Hindlimb muscle (tissue), 1 donor: ENCODE measurements at regions not wholly inside any gene's neighbourhood (a gene's known extent, or its start where the extent isn't known, plus 50 kb on each side); places are given as distances from the start of the nearest gene placed in this dataset.
"Not testable (repeated sequence)": the region's sequence is repeated elsewhere in the genome, so short reads cannot be mapped to it uniquely, and the experiment has no call there.

Experiments used
- DNase-seq: peaks from one replicate; pipeline ENCODE4 v3.0.0-alpha.2; 2013

GRCh38 chr12:54799966-54800365 is 54.4 kb upstream of the MUCL1 start:
- DNase-seq, result not testable (repeated sequence)

- no peak for DNase-seq
These were observed 55.7 kb upstream of the MUCL1 start for GRCh38 chr12:54798651-54799050.

GRCh38 chr12:54796991-54797390 is 57.3 kb upstream of the MUCL1 start:
- no peak for DNase-seq

DNA sequence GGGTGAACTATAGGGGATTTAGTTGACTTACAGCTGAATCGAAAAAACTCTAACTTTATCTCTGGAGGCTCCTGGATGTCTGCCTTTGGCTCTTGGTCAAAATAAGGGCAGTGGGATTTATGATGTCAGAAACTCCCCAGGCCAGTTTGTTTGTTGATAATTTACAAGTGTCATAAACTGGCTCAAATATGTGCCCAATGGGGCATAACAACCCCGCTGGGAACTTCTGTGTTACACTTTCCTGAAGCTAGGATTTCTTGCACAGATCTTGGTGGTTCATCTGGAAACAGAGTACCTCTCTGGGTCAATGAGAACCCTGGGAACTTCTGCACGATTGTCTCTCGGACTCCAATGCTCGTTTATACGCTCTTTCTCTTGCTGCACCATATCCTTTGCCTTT is 58.7 kb upstream of the MUCL1 start:
- DNase-seq, result no peak

GRCh38 chr12:54786081-54786480 is 68.2 kb upstream of the MUCL1 start:
- DNase-seq, result no peak

DNA sequence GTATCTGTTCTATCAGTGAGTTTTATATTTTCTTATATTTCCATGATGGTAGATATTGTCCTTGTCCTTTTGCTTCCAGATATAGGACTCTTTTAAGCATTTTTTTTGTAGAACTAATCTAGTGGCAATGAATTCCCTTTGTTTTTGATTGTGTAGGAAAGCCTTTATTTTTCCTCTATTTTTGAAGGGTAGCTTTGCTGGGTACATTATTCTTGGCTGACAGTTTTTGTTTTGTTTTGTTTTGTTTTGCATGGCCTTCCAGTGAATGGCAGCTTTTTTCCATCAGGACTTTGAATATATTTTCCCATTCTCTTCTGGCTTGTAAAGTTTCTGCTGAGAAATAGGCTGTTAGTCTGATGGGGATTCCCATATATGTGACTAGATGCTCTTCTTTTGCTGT is 70.2 kb upstream of the MUCL1 start:
- no peak for DNase-seq

DNA sequence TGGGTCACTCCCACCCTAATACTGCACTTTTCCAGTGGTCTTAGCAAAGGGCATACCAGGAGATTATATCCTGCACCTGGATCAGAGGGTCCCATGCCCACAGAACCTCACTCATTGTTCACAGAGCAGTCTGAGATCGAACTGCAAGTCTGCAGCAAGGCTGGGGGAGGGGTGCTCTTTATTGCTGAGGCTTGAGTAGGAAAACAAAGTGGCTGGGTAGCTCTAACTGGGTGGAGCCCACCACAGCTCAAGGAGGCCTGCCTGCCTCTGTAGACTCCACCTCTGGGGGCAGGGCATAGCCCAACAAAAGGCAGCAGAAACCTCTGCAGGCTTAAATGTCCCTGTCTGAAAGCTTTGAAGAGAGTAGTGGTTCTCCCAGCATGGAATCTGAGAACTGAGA is 77.3 kb upstream of the MUCL1 start:
- not testable (repeated sequence) for DNase-seq

- DNase-seq, result no peak
These were observed 80.7 kb upstream of the MUCL1 start for GRCh38 chr12:54773593-54773992.

DNA sequence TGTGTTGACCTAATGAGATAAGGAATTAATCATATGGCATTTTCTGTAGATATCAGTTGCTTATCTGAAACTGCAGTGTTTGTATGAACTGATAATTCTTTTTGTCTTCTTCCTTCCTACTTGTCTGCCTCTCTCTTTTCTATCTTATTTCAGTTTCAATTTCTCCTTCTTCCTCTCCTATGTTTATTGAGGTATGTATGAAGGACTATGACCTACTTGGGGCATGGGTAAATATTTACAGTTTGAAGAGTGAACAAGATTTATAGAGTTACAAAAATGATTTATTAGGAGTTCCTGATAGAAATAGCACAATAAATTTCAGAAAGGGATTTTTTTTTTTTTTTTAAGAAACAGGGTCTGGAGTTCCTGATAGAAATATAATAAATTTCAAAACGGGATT is 88.7 kb upstream of the MUCL1 start:
- DNase-seq, result no peak

GRCh38 chr12:54762390-54762789 is 91.9 kb upstream of the MUCL1 start:
- no peak for DNase-seq

- DNase-seq, result no peak
These were observed 94.6 kb upstream of the MUCL1 start for GRCh38 chr12:54759751-54760150.

- DNase-seq, result no peak
These were observed 102.8 kb upstream of the MUCL1 start for GRCh38 chr12:54751493-54751892.

GRCh38 chr12:54749191-54749818 is 101.1 kb upstream of the DCD start:
- DNase-seq, result peak; percentile 42

DNA sequence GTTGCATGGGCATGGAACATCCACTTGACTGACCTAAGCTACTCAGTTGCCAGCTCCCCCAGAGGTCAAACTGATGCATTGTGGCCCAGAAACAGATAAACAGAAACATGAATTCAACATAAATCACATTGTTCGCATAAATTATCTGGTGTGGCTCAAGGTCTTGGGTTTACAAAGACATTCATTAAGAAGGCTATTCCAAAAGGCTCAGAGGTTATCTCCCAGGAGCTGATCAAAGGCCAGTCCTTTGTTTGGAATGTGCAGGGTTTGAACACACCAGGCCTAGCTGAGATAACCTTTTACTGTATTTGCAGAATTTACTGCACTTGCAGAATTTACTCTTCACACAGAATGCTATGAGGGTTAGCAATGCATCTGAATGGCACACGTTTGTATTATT is 96.4 kb upstream of the DCD start:
- no peak for DNase-seq

- no peak for DNase-seq
These were observed 92.7 kb upstream of the DCD start for GRCh38 chr12:54740882-54741281.

GRCh38 chr12:54736549-54736948 is 88.4 kb upstream of the DCD start:
- no peak for DNase-seq

DNA sequence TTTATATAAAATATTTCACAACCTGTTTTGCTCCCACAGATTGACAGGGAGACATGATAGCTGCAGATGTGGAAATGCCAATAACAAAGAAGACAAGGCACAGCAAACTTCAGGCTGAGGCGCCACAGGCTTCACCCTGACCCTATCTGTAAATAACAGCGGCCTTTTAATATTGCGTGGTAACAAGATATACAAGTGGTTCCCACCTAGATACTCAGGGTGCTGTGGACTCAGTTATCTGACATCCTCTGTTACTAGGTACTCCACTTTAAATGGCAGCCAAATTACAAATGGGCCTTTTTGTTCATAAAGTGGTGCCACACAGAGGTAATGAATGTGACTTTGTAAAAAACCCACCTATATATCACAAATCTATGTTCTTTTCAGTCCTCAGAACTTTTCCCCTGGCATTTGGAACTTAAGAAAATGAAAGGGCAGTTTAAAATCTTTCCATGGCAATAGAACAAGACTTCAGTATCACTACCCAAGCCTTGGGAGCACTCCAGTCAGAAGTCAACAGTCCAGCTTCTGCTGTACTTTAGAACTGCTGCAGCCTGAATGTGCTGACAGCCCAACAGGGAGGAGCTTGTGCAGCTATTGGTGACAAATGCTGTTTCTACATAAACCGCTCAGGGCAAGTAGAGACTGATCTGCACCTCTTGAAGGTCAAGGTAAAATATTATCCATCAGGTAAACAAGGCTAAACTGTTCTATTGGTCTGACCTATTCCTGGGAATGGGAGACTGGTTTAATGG is 86.2 kb upstream of the DCD start:
- DNase-seq, result no peak

- no peak for DNase-seq
These were observed 77.2 kb upstream of the DCD start for GRCh38 chr12:54725233-54725843.

- DNase-seq, result peak; percentile 8
These were observed 75.5 kb upstream of the DCD start for GRCh38 chr12:54723379-54724256.

DNA sequence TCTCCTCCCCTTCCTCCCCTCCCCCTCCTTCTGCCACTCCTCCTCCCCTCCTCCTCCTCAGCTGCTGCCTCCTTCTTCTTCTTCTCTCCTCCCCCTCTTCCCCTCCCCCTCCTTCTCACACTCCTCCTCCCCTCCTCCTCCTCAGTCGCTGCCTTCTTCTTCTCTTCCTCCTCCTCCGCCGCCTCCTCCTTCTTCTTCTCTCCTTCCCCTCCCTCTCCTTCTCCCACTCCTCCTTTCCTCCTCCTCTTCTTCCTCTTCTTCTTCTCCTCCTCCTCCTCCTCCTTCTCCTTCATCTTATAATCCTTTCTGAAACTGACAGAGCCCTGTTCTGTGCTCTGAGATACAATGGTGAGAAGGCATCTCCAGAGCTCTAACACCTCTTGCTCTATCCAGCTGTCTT is 73.1 kb upstream of the DCD start:
- DNase-seq, result no peak

GRCh38 chr12:54719691-54720090 is 71.5 kb upstream of the DCD start:
- DNase-seq, result no peak

DNA sequence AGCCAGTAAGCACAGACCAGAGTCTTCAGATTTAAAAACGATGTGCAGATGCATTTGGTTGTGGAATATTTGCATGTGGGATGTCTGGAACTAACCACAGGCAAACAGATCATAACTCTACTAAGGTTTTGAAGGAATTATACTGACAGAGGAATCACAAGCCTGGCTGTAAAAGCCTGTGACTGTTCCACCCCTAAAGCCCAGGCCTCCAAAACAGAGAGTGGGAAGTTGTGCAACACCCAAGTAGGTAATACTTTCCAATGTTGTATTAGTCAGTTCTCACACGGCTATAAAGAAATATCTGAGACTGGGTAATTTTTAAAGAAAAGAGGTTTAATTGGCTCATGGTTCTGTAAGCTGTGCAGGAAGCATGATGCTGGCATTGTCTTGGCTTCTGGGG is 68.1 kb upstream of the DCD start:
- DNase-seq, result no peak

- DNase-seq, result not testable (repeated sequence)
These were observed 65.7 kb upstream of the DCD start for GRCh38 chr12:54713876-54714275.
